Activated gamma-delta T cell treated with Interleukin-2 at 50 U/mL for 16 hours (primary cell): ENCODE measurements at regions not wholly inside any gene's neighbourhood (a gene's known extent, or its start where the extent isn't known, plus 50 kb on each side); places are given as distances from the start of the nearest gene placed in this dataset.

ENCODE experiments used
- DNase-seq: peaks from one replicate; pipeline ENCODE4 v3.0.0-alpha.2; 2020

GRCh38 chr6:169838346-169839028, 87.1 kb downstream of the ERMARD start:
- no peak for DNase-seq

DNA sequence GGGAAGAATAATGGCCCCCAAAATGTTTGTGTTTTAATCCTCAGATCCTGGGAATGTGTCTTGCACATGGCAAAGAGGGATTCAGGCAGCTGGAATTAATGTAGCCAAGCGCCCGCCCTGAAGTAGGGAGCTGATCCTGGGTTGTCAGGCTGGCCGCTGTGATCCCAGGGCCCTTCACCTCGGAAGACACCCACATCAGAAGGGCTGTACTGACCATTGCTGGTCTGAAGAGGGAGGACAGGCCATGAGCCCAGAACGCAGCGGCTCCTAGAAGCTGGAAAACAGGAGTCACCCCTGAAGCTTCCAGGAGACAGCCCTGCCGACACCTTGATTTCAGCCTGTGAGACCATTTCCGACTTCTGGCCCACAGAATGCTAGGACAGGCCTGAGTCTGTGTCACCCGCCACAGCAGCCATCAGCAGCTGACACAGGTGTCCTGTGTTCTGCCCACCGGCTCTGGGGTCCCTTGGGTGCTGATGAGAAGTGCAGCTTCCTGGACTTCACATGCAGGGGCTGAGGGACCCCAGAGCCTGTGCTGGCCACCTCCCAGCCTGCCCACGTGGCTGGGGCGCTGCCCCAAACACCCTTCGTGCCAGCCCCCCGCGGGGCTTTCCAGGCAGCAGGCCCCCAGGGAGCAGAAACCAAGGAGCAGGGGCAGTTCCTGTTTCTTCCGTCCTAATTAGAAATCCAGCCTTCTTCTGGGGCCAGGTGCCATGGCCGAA, 86.3 kb downstream of the ERMARD start:
- DNase-seq = no peak

DNA sequence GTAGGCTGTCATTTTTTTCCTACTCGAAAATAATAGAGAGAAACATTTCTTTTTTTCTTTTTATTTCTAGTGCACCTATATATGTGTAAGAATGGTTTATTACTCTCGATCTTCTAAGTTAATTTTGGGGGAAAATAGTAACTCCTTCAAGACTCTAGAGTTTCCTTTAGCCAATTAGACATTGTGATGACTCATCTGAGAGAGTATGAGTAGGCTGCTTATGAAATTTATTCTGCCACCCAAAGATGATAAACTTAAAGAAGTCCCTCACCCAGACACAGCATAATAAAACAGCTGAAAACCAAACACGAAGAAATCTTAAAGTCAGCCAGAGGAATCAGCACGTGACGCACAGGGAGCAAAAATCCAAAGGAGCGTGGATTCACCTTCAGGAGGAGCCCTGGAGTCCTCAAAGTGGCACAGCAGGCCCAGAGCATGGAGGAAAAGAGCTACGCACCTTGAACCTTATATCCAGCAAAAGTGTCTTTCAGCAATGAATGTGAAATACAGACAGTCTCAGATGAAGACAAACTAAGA, 81.9 kb downstream of the ERMARD start:
- no peak for DNase-seq

GRCh38 chr6:169832247-169832948, 81.0 kb downstream of the ERMARD start:
- no peak for DNase-seq

DNA sequence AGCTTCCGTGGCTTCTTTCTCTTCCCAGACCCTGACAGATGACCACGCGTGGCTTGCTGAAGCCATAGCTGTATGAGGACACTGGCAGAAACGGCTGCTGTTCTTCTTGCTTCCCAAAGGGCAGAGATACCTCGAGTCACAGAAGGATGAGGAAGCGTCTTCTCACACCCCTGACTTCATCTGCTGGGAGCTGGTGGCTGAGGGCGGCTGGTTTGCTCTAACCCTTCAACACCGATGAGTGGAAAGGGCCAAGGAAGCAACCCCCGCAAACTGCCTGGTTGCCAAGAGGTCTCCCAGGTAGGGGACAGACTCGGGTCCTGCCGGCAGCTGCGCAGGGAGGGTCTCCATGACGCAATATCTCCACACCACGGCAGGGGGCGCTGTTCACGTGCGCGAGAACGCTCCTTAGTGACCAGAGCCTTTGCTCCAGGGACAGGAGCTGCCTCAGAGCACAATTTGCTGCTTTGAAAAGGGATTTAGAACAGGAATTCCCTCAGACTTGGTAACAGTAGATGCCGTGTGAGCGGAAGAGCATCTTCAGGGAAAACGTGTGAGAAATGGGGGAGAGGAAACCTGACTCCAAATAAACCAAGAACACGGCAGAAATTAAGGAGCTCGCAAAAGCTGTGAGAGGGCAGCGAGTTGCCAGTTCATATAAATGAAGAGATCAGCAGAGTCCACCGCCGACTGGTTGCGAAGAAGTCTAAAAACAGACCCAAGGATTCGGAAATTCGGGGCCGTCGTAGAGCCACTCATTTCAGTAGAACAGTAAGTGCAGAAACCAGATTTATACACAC, 80.2 kb downstream of the ERMARD start:
- peak; percentile 72 for DNase-seq
